ENCODE measurements at regions not wholly inside any gene's neighbourhood (a gene's known extent, or its start where the extent isn't known, plus 50 kb on each side); places are given as distances from the start of the nearest gene placed in this dataset.
"Not testable (repeated sequence)": the region's sequence is repeated elsewhere in the genome, so short reads cannot be mapped to it uniquely, and the experiment has no call there.

- no peak for TF ChIP-seq CTCF (IDR thresholded peaks at IDR 0.05; ENCODE audit: borderline replicate concordance, control extremely low read depth, extremely low read depth, insufficient read depth, missing control alignments)
- DNase-seq (ENCODE audit: low spot score): no peak
- in situ Hi-C loops (cut with MboI; ENCODE audit: low sequenced_read_pairs, unreplicated experiment): no loop called here
These were observed 202.3 kb upstream of the BRINP3 start for GRCh38 chr1:190679983-190680382.

- DNase-seq (ENCODE audit: low spot score): no peak
- in situ Hi-C loops (cut with MboI; ENCODE audit: low sequenced_read_pairs, unreplicated experiment): no loop called here
These were observed 208.0 kb upstream of the BRINP3 start for GRCh38 chr1:190685676-190686075.

DNA sequence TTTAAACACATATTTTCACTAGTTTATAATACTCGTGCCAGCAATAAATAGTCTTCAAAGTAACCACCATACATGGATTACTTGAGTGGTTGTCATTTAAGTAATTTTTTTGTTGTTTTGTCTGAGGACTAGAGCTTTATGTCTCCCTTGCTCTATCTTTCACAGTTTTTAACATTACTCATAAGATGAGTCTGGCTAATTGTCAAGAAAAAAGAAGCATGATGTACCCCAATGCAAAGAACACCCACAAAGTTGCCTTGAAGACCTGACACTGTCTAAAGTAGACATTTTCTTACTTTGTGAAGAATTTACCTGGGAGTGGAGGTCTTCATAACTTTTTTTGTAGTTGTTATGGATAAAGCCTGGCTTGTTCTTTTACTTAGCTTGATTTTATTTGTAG lies 210.4 kb upstream of the BRINP3 start:
- in situ Hi-C loops (cut with MboI; ENCODE audit: low sequenced_read_pairs, unreplicated experiment): no loop called here

More at GRCh38 chr1:190685676-190686075, 208.0 kb upstream of the BRINP3 start:
- TF ChIP-seq CTCF (IDR thresholded peaks at IDR 0.05; ENCODE audit: borderline replicate concordance, control extremely low read depth, extremely low read depth, insufficient read depth, missing control alignments): no peak

GRCh38 chr1:190698488-190698887 lies 220.8 kb upstream of the BRINP3 start:
- DNase-seq (ENCODE audit: low spot score); in situ Hi-C loops (cut with MboI; ENCODE audit: low sequenced_read_pairs, unreplicated experiment): not testable (repeated sequence)

More for the DNA sequence above, 210.4 kb upstream of the BRINP3 start:
- no peak for TF ChIP-seq CTCF (IDR thresholded peaks at IDR 0.05; ENCODE audit: borderline replicate concordance, control extremely low read depth, extremely low read depth, insufficient read depth, missing control alignments)
- no peak for DNase-seq (ENCODE audit: low spot score)

- DNase-seq (ENCODE audit: low spot score): no peak
- TF ChIP-seq CTCF (IDR thresholded peaks at IDR 0.05; ENCODE audit: borderline replicate concordance, control extremely low read depth, extremely low read depth, insufficient read depth, missing control alignments): no peak
- in situ Hi-C loops (cut with MboI; ENCODE audit: low sequenced_read_pairs, unreplicated experiment): no loop called here
These were observed 221.5 kb upstream of the BRINP3 start for GRCh38 chr1:190699165-190699564.

DNA sequence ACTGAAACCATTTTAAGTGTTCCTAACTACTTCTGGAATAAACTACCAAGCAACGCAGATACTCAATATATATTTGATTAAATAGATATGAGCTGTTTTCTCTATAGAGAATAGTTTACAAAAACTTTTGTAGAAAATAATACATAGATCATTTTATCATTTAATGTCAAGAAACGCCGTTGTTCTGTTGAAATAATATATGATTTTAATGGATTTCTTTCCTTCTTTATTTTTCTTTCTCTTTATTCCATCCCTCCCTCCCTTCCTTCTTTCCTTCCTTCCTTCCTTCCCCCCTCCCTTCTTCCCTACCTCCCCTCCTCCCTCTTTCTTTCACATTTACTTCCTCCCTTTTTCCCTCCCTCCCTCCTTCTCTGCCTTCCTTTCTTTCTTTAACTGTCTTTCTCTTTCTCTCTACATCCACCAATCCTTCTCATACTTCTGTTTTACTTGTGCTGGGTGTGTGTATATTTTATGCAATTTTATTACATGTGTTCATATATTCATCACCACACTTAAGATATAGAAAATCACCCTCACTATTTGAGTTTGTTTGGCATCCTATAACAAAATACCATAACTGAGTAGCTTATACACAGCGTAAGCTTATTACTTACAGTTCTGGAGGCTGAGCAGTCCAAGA lies 230.9 kb upstream of the BRINP3 start:
- in situ Hi-C loops (cut with MboI; ENCODE audit: low sequenced_read_pairs, unreplicated experiment): no loop called here
- no peak for DNase-seq (ENCODE audit: low spot score)
- TF ChIP-seq CTCF (IDR thresholded peaks at IDR 0.05; ENCODE audit: borderline replicate concordance, control extremely low read depth, extremely low read depth, insufficient read depth, missing control alignments): no peak

DNA sequence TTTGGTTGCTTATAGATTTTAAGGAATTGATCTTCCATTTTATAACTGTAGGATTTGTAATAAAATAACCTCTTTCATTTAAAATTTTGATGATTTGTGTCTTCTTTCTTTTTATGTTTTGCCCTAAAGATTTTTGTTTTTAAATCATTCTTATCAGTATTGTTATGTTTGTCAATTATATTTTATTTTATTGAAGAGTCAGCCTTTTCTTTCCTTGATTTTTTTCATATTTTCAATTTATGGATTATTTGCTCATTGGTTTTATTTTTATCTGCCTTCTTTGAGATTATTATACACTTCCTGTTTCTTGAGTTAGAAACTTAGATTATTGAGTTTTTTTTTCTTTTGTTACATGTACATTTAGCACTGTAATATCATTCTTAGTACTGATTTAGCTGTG lies 233.4 kb upstream of the BRINP3 start:
- in situ Hi-C loops (cut with MboI; ENCODE audit: low sequenced_read_pairs, unreplicated experiment): no loop called here
- no peak for DNase-seq (ENCODE audit: low spot score)
- no peak for TF ChIP-seq CTCF (IDR thresholded peaks at IDR 0.05; ENCODE audit: borderline replicate concordance, control extremely low read depth, extremely low read depth, insufficient read depth, missing control alignments)

Measured in GM13976 (cell line).